ENCODE measurements at regions not wholly inside any gene's neighbourhood (a gene's known extent, or its start where the extent isn't known, plus 50 kb on each side); places are given as distances from the start of the nearest gene placed in this dataset.

DNA sequence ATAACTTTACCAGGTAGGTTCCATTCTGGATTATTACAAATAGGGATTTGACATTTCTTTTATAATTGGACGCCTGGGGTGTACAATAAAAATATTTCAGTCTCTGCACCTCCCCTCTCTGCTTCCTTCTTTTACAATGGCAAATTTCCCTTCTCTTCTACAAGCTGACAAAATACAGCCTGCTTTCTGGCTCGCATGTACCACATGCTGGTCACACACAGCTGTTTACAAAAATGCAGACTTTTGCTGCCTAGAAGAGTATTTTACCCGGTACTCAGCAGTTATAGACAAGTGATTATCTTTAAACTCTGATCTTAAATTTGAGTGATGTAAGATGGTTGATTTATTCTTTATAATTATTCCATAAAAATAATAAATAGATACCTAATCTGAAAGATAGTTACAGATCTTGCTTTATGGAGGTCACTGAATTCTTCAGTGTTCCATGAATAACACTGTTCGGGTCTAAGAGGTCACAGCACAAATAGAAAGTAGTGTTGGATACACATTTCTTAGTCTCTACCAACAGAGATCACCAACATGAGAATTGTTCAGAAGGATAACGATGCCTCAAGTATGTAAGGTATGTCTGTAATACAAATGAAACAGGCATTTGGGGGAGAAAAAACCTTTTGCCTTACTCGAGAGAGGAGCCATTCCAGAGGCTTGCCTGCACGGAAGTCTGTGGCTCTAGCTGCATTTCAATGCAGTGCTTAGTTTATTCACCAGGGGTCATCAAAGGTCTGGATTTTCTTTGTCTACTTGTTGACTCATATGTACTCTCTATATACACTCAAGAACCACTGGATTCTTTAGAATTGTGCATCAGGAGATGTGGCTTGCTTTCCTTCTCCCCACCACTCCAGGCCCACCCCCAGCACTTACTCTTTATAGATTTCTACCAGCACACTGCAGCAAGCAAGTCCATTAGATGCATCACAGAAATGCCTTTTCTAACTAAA, 206.6 kb upstream of the RFX3 start:
- peak; percentile 75 to 91 (median 86) for DNase-seq

DNA sequence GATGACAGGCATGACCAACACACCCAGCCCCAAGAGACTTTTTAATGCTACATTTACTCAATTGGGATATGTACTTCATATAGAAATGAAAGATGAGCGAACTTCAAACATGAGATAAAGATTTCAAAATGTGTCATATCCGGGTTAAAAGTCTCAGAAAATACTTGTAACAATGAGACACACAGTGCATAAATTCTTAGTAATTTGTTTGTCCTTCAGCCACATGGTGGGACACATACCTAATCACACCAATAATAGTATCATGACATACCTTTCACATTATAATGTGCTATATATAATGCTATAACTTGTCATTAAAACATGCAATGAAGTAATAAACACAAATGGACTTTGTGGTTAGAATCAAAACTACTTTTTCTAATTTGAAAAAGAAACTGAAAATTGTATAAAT, 204.7 kb upstream of the RFX3 start:
- DNase-seq = no peak

DNA sequence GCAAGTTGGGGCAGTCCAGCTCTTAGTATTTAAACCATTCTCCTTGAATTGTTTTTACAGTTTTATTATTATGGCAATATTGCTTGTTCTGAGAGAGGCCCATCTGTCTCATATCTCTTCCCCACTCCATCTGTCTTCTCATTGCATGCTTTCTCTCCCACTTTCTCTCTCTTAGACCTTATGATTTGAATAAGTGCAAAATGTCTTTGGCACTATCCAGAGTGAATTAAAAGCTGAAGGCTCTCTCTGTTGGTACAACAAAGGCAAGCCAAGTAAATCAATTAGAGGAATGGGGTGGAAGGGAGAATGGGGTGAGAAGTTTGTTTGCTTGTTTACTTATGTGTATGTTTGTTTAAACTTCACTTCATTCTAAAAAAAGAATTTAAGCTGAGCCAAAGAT, 195.3 kb upstream of the RFX3 start:
- no peak for DNase-seq

DNA sequence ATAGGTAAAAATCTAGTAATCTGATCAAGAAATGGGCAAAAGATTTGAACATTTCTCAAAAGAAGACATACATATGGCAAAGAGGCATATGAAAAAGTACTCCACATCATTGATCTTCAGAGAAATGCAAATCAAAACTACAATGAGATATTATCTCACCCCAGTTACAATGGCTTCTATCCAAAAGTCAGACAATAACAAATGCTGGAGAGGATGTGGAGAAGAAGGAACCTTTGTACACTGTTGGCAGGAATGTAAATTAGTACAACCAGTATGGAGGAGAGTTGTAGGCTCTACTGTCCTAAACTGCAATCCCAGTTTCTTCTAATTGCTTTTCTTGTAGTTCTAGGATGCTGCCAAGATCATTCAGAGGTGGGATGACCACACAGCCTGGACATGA, 193.5 kb upstream of the RFX3 start:
- DNase-seq = no peak

DNA sequence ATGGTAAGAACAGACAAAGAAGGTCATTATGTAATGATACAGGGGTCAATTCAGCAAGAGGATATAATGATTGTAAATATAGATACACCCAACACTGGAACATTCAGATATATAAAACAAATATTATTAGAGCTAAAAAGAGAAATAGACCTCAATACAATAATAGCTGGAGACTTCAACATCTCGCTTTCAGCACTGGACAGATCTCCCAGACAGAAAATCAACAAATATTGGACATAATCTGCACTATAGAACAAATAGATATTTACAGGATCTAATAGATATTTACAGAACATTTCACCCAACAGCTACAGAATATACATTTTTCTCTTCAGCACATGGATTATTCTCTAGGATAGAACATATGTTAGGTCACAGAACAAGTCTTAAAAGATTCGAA, 190.6 kb upstream of the RFX3 start:
- no peak for DNase-seq

DNA sequence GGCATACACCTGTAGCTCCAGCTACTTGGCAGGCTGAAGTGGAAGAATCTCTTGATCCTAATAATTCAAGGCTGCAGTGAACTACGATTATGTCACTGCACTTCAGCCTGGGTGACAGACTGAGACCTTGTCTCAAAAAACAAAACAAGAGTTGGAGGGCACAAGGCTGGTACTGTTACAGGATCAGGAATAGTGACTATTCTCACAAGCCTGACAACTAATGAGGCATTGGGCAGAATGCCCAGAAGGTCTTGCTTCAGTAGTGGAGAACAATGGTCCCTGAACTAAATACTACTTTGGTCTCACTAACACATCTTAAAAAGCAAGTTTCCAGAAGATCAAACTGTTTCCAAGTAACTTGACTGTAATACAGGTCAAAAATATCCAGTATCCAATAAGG, 182.9 kb upstream of the RFX3 start:
- DNase-seq = peak; percentile 1 to 5 (median 3)

DNA sequence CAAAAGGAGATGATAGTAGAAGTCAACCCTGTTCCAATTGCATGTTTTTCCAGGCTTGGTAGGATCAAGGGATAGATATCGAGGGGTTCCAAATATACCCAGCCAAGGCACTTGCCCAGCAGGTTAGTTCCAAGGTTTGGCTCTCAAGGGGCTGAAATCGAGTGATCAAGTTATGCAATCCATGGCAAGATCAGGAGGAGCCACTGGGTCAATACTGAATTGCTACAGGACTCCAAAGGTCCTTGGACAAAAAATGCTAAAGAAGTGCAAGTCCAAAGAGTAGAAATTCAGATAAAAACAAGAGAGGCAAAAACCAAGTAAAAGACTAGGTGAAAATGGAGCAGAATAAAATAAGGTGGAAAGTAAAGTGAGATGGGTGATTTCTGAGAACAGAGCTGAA, 179.1 kb upstream of the RFX3 start:
- DNase-seq = no peak

DNA sequence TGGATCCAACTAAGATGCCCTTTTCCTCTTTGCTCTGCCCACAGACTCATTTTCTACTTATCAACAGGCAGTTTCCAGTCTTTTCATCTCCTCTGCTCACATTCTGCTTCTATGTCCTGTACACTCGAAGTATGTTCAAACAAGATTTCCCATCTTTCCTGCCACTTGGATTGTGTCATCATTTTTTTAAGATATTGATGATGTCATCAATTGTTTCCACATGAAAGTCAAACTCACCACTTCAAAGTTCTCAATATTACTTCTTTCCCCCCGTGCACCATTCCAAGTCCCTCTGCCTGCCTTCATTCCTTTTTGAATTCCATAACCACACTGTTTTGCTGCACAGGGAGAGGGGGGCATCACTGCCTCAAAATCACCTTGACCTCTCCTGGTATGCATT, 175.0 kb upstream of the RFX3 start:
- DNase-seq = no peak

DNA sequence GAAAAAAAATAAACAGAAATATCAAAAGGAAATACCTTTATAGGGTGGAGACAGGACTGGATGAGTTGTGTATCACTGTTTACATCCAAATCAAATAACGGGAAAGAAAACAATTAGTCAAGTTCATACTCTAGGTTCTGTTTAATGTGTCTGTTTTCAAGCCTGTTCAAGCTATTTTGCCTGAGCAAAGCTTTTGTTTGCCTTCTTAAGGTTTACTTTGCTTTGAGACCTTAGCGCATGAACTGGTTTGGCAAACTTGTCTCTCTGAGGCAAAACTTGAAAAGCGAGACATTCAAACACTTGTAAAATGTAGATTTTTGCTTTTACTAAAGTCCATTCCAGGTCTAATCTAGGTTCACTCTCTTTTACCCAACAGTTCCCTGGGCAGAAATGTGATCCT, 174.1 kb upstream of the RFX3 start:
- no peak for DNase-seq

DNA sequence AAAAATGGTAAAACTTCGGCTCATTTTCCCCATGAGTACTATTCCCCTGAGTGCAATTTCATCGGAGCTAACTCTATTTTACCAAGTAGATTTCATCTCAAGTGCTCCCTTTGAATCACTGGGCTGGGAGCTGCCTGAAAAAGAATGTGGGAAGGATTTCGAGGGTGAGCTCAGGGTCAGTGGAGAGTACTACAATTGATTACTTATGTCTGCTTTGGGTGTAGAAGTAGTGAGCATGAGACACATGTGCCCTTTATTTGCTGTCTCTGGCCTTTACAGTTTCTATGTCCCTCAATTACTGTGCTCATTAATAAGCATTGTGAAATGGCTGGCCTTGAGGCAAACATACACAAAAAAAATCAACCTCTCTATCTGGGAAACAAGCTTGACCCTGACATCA, 172.7 kb upstream of the RFX3 start:
- DNase-seq = no peak

DNA sequence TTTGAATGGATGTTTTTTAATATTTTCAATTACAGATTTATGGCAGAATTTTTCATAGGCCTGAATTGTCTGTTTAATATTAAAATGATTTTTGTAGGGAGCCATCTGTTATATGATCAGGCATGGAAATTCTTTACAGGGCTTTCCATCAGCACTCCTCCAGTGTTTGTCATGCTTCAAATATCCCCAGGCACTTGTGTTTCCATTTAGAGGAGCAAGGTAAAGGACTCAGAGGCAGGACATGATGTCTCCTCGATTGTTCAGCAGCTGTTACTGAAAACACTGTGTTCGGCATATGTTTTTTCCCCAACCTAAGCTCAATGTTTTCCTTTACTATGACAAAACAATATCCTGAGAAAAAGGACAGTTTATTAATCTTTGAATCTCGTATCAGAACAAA, 172.3 kb upstream of the RFX3 start:
- DNase-seq = no peak

DNA sequence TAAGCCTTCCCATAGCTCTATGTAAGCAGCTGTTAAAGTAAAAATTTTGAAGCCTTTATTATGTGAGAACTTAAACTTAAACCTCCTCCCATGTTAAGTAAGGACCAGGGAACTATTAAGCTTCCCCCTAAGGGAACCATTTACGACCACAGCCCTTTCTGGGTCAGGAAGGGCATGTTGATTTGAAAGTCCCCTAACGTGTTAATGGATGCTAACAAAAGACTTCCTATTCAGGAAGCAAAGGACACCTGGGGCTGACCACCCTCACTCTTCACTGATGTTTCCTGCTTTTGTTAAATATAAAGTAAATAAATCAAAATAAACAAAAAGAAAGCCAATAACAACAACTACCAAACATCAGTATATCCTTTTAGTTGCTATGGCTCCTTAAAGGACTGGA, 170.6 kb upstream of the RFX3 start:
- DNase-seq = no peak

DNA sequence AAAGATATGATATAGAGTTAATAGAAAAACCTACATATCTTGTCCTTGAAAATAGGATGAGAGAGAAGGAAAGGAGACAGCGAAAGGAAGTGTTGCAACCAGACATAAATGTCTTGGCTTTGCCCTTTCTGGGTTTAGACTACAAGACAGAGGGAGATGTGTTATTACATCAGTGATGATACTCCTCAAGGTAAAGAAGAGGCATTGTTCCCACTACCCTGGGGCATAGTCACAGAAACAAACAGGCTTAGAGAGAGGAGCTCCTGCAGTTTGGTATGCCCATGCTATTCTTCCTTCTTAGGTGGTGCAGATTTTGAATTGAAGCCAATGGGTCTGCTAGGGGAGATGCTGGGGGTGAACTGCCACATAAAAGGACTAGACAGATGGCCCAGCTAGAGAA, 166.8 kb upstream of the RFX3 start:
- no peak for DNase-seq

DNA sequence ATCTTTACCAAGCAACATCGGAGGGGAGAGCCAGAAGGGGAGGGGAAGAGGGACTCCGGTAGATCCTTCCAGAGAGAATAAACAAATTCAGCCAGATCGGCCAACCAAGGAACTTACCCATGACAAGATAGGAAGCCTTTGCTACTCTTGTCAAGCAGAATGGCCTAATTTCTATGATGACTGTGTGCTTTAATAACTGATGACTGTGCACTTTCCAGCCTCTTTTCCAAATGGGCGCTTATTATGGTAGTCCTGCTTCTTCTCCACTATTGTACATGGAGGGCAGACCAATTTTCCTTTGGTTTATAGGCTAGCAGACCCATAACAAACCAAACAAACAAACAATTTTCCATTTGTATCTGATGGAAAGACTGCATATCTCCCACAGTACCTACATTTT, 163.8 kb upstream of the RFX3 start:
- no peak for DNase-seq

DNA sequence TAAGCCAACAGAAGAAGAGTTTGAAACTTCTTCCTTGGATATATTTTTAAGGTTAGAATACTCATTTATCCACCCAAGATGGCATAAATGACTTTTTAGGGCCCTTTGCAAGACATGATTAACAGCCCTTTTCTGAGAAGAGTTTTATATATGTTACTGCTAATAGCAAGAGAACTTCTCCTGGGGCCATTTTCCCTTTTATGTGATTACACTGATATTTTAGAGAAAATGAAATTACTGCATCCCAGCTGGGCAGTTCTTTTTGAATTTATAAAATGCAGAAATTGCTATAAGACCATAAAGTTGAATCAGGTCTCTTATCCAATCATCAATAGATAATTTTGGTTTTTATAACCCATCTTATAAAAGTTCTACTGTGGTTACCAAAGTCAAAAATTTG, 161.3 kb upstream of the RFX3 start:
- no peak for DNase-seq

DNA sequence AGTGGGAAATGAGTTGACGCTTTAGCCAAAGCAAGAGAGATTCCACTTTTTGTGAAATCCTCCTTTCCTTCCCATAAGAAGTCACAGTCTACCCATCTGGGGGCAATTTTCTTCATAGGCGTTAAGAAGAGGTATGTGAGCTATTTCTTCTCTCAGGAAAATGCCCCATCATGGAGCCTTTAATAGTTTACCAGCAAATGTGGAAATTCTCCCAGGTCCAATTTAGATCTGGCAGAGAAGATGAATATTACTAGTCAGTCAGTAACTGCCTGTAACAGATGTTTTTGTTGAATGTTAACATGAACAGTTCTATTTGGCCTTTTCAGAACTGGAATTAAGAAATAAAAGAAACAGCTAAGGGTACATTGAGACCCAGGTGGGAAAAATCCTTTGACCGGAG, 156.4 kb upstream of the RFX3 start:
- peak in 1 of 3 donors; percentile 20 for DNase-seq

DNA sequence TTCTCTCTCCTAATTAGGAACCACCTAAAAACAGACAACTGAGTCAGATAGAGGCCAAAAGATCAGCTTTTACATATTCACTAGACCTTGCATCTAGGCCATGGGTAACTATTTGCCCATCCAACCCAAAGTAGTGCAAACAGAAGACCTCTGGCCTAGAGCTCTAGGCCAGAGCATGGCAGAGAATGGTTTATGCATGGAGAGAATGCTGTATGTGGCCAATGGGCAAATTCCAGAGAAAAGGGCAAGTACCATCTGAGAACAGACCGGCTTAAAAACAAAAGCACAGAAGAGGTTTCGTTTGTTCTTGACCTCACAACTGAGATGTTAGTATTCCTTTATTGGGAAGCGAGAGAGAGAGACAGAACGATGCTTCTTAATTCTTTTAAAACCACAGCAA, 151.7 kb upstream of the RFX3 start:
- no peak for DNase-seq

DNA sequence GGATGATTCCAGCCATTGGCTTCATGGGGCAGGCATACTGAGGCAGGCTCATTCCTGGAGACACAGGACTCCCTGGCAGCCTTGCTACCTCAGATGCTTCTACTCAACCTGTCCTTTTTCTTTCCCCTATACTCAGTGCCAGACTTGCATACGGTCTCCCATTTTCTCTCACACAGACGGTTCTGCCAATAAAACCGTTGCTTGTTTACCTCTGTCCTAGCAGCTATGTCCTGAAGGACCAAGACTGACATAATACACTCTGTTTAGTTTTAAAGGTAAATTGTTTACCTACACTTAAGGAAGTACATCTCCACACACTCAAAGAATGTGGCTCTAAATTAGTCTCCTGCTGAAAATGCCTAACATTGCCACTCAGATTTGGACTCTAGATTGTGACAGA, 151.0 kb upstream of the RFX3 start:
- DNase-seq = no peak

DNA sequence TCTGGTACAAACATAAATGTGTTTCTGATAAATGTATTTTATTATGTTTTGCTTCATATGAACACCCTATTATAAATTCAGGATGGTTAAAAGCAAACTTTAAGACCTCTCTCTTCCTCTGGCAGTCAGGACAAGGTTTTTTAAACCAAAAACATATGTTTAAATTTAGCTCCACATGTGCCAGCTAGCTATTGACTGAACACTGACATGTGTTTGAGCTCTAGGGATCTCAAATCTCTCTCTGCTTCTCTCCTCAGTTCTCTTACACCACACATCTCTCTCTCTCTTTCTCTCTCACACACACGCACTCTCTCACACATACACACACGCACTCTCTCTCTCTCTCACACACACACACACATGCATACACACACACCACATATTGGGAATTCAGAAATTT, 150.1 kb upstream of the RFX3 start:
- DNase-seq = peak in 1 of 3 donors; percentile 16

DNA sequence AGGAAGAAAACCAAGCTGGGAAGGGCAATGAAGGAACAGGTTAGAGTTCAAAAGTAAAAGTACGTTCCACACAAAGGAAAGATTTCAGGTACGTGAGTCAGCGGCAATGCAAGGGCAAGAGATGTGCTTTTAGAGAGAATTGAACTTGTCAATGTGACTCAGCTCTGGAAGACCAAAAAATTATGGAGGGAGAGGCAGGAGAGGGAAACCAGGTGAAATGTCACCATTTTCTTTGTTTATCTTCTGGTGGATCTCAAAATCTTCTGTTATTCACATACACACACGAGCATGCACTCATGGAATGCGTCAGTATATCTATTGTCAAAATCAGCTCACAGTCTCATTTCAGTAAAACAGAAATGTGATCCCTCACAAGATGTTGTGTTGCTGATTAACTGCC, 148.8 kb upstream of the RFX3 start:
- DNase-seq = no peak

DNA sequence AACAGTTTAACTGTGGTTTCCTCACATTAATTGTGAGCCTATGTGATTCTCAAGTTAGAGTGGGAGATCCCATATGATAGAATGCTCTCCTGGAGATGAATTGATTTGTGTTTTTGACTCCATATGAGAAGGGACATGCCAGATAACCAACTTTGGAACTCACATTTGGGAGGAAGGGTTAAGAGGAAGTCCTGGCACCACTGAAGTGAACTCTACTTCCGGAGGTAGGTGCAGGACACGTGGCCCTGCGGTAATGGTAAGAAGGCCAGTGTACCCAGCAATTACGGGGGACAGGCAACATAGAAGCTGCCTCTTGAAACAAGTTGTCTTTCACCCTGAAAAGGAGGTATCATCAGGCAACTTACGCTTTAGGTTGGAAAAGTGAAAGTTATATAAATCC, 146.6 kb upstream of the RFX3 start:
- DNase-seq = no peak

DNA sequence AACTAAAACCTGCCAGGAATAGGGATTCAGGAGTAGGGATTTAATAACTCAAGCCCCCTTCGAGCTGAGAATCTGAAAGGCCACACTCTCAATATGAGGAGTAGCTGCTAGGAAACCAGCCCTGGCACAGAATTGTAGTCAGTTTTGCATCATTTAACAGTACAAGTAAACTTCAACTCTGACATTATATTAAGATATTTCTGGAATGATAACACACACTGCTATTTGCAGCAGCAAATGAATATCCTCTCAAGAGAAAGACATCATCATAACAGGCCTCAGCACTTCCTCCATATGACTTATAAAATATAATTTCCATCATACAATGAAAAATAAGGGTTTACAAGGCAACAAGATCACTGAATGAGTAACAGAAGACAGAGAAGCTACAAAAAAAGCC, 138.2 kb upstream of the RFX3 start:
- DNase-seq = peak in 1 of 3 donors; percentile 16

DNA sequence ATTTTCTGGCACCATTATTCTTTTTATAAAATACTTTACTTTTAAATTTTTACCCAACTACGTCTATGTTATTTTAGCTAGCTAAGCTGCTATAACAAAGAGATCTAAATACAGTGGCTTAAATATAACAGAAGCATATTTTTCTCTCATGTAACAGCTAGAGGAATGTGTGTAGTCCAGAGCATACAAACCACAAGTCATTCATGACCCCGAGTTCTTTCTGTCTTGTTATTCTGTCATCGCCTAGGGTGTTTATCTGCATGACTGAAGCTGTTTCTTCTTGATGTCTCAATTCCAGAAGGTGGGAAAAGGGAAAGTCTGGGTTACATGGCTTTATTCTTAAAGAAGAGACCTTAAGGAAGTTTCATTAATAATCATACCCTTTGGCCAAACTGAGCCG, 136.9 kb upstream of the RFX3 start:
- DNase-seq = no peak

DNA sequence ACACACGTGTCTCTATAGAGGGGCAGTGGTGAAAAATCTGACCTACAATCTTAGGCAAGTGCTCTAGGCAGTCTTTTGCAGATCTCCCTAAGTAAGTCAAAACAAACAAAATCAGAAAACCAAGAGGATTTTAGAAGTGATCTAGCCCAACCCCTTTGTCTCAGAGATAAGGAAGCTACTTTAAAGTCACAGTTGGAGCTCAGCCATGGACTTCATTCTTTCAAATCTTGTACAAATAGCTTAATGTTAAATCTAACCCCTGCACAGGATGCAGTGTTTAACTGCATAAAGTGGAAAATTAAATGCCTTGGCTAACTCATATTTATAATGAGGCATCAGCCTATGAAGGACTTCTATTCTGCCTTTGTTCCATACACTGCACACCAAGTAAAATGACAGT, 135.1 kb upstream of the RFX3 start:
- DNase-seq = peak in 1 of 3 donors; percentile 10

All from muscle of back (tissue), 3 donors.